B cell (primary cell): ENCODE measurements at regions not wholly inside any gene's neighbourhood (a gene's known extent, or its start where the extent isn't known, plus 50 kb on each side); places are given as distances from the start of the nearest gene placed in this dataset.

ENCODE experiments used
- EZH2 ChIP-seq: IDR thresholded peaks from 2 replicates; pipeline ENCODE4 v1.6.1; 2012; ENCODE audit warnings: borderline replicate concordance, low read depth, mild to moderate bottlenecking, moderate library complexity, low read length; ENCODE audit not compliant: insufficient read depth, poor library complexity, severe bottlenecking
- TF ChIP-seq, protein P1 (sequence below): fragments of 200-600 bp; IDR thresholded peaks from one replicate; pipeline ENCODE4 v1.8.0; 2022; ENCODE audit warnings: antibody characterized with exemption, mild to moderate bottlenecking

DNA sequence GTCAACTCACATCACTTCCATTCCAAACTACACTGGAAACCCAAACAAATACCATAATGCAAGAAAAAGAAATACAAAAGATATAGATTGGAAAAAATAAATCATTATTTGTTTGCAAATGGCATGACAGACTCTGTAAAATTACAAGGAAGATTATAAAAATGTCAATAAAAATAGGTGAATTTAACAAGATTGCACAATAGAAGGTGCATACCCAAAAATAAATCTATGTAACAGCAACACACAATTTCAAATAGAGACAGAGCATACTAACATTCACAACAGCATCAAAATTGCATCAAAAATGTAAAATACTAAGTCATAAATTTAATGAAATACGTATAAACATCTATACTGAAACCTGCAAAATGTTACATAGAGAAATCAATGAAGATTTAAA is 1140.0 kb upstream of the GJE1 start:
- TF ChIP-seq, protein P1, sequence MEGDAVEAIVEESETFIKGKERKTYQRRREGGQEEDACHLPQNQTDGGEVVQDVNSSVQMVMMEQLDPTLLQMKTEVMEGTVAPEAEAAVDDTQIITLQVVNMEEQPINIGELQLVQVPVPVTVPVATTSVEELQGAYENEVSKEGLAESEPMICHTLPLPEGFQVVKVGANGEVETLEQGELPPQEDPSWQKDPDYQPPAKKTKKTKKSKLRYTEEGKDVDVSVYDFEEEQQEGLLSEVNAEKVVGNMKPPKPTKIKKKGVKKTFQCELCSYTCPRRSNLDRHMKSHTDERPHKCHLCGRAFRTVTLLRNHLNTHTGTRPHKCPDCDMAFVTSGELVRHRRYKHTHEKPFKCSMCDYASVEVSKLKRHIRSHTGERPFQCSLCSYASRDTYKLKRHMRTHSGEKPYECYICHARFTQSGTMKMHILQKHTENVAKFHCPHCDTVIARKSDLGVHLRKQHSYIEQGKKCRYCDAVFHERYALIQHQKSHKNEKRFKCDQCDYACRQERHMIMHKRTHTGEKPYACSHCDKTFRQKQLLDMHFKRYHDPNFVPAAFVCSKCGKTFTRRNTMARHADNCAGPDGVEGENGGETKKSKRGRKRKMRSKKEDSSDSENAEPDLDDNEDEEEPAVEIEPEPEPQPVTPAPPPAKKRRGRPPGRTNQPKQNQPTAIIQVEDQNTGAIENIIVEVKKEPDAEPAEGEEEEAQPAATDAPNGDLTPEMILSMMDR: no peak
- no peak for TF ChIP-seq EZH2
